HG03378 (cell line): ENCODE measurements at regions not wholly inside any gene's neighbourhood (a gene's known extent, or its start where the extent isn't known, plus 50 kb on each side); places are given as distances from the start of the nearest gene placed in this dataset.

ENCODE experiments used
- ATAC-seq: cut with Tn5 transposase; IDR thresholded peaks from one replicate; pipeline ENCODE4 v1.9.1; 2021; ENCODE audit warnings: mild to moderate bottlenecking, moderate library complexity; ENCODE audit not compliant: unreplicated experiment

DNA sequence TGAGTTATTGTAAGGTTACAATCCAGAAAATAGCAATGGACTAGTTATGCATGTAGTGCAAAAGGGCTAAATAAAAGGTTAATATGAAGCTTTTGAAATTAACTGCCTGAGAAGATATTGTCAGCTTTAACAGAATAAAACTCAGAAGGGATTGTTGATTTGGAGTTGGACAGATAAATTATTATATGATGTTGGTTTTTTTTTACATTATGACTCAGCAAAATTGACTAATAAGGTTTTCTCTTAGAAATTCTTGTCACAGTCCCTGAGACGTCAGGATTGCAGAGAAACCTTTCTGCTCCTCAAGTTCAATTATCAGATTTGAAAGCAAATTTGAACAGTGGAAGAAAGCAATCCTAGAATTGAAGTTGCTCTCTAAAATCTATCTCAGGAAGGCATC lies 946.9 kb downstream of the CBLN2 start:
- ATAC-seq, result no peak

DNA sequence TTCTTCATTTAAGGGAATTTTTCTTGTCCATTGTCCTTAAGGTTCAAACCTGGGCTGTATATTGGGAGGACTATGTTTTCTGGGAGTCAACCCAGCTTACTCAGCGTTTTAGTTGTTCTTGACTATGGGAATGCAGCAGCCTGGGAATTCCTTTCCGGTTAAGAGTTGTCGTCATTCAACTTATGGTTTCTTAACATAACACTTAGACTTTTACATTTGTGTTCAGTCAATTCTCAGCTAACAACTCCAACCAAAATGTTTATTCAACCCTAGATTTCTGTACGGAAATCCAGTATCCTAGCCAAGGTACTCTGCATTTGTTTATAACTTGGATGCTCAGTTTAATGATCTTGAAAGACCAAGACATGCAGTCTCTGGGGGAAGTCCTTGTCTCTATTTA lies 960.9 kb downstream of the CBLN2 start:
- no peak for ATAC-seq

DNA sequence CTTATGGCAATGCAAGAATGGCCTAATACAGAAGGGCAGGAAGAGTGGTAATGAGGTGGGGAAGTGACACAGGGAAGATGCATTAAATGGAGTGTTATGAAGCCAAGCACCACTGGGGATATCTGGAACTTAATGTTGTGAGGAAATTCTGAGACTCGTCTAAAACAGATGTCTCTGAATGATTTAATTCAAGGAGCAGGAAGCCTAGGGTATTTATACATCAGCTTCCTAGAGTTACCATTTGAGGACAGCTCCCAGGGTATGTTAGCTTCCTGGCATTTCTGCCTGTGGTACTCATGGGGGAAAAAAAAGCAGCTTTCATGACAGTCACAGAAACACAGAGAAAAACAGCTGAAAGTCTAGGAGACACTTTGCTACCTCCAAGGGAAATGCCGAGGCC lies 989.5 kb downstream of the CBLN2 start:
- ATAC-seq, result no peak

DNA sequence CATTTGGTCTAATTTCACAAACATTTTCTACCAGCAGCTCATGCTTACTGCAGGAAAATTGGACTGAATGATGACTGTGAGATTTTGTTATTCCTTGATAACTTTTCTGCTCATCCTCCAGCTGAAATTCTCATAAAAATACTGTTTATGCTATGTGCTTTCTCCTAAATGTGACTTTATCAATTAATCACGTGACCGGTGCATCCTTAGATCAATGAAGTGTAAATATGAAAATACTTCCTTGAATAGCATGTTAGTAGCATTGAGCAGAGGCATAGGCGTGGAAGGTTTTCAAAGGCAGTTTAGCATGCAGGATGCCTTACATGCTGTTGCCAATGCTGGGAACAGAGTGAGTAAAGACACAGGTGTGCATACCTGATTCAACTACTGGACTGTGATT lies 1002.5 kb downstream of the CBLN2 start:
- no peak for ATAC-seq

DNA sequence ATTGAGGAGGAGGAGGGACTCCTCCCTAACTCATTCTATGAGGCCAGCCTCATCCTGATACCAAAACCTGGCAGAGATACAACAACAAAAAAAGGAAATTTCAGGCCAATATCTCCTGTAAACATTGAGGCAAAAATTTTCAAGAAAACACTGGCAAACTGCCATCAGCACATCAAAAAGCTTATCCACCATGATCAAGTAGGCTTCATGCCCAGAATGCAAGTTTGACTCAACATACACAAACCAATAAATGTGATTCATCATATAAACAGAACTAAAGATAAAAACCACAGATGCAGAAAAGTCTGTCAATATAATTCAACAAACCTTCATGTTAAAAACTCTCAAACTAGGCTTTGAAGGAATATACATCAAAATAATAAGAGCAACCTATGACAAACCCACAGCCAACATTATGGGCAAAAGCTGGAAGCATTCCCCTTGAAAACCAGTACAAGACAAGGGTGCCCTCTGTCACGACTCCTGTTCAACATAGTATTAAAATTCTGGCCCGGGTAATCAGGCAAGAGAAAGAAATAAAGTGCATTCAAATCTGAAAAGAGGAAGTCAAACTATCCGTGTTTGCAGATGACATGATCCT lies 1014.3 kb downstream of the CBLN2 start:
- ATAC-seq, result no peak

DNA sequence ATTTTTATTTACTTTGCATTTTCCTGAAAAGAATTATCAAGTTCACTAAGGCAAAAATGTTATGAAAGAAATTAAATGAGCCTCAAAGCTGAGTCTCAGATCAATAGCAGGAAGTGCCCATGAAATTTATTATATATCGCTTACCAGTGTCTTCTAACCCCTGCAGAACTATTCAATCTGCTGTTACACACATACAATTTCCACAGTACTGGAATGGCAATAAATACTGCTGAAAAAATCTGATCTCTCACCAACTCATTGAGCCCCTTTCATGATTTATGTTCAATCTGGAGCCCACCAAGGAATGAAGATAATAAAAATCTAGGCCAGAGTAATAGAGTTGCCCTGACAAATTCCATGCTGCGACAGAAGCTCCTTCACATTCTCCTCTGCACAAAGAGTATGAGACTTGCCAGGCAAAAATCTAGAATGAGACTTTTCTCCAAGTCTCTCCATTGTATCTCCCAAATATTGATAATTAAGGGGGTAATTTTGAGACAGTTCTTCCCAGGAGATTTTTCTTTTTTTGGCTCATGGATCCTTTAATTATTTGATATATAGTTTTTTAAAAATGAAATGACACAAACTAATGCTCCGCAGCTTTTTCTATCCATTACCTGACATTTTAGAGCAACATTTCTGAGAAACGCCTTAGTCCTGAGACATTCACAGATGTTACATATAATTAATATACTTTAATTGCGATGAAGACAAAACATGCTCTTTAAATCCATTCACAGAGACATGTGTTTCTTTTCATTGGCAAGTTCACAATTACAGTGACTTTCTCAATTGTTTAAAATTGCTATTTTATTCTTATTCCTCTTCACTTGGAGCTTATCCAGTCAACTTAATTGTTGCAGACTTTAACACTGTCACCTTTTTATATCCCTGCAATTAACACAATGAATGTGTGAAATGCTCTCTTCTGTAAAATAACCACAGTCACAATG lies 1020.4 kb downstream of the CBLN2 start:
- no peak for ATAC-seq

DNA sequence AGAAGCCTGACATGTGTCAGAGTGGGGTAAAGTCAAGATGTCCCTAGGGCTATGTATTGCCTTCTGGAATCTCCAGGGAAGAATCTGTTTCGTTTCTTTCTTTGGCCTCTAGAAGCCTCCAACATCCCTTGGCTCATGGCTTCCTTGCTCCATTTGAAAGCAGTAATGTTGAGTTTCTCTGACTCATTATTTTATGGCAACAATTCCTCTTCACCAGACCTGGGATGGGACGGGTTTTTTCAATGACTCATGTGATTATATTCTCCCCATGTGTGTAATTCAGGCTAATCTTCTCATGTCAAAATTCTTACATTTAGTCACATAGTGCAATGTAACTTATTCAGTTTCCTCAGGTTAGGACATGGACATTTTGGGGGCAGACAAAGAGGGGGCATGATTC lies 1038.6 kb downstream of the CBLN2 start:
- ATAC-seq, result no peak

DNA sequence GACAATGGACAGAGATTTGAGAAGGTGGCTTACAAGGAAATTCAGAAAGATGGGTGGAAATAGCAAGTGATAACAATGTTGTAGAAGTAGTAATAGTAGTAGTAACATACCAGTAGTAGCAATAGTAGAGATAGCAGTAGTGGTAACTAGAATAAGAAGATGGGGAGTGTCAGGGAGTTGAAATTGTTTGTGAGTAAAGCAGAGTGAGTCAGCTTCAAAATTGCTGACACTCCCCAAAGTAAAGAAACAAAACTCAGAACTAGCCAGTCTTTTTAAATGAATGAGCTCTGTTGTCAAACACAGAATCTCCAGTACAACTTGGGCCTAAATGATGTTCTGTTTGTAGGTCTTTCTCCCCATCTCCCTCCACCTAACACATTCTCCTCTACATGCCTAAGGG lies 1040.9 kb downstream of the CBLN2 start:
- no peak for ATAC-seq

DNA sequence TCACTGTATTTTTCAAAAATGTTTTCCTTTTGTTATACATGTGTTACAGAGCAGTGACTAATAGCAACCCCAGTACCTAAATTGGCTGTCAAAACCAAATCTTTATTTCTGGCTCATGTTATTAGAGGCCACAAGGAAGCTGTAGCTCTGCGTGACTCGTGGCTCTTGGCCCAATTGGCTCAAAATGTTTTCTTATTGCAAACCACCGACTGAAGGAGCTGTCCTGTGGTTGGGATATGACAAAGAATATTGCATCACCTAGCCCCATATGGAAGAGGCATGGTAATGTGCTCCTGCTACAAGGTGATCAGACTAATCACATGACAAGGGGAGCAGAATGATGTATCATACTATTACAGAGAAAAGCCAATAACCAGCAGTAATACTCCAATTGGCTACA lies 1058.5 kb downstream of the CBLN2 start:
- ATAC-seq, result no peak

DNA sequence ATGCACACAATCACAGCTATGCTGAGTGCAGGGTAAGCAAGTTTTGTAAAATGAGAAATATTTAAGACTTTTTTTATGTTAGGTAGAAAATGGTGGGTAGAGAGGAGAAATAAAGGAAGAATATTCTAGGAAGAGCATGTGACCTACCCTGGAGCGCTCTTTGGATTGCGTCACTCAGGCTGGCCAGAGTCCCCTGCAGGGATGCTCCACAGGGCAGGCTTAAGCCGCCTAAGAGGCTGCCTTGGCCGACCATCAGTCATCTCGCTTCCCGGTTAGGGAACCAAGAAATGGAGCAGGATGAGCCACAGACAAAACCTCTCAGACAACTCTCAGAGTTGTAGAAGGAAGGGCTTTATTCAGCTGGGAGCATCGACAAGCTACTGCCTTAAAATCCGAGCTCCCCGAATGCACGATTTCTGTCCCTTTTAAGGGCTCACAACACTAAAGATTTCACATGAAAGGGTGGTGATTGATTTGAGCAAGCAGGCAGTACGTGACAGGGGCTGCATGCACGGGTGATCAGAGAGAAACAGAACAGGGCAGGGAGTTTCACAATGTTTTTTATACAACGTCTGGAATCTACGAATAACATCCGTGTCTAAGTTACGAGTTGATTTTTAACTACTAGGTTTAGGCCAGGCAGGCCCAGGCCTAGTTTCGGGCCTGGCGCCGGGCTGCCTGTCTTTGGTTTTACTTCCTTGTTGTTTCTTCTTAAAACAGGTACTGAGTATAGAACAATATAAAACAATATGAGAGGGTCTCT lies 1072.0 kb downstream of the CBLN2 start:
- ATAC-seq, result no peak

DNA sequence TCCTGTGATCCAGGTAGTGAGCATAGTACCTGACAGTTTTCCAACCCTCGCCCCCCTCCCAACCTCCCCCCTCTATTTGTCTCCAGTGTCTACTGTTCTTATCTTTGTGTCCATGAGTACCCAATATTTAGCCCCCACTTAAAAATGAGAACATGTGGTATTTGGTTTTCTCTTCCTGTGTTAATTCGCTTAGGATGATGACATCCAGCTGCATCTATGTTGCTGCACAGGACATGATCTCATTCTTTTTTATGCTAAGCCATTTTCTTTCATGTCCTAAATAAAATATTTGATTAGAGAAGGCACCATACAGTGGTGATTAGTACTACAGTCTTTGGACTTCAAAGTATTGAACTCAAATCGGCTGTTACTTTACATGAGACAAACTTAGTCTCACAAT lies 1087.9 kb downstream of the CBLN2 start:
- ATAC-seq, result no peak

DNA sequence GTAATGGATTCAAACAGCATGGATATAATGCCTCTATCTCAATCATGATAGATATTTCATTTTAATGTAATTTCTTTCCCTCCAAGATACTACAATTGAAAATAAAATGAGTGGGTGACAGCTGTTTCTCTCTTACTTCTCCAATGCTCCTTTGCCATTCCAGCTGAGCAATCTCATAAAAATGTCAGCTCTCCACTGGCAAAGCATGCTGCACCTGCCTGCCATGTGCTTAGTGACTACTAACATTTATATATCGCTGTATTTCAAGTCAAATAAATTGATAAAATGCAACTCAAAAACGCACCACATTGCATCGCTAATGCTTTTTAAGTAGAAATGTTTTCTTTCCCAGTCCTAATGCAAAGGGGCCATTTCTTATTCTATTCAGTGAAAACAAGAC lies 1093.9 kb downstream of the CBLN2 start:
- ATAC-seq, result no peak

DNA sequence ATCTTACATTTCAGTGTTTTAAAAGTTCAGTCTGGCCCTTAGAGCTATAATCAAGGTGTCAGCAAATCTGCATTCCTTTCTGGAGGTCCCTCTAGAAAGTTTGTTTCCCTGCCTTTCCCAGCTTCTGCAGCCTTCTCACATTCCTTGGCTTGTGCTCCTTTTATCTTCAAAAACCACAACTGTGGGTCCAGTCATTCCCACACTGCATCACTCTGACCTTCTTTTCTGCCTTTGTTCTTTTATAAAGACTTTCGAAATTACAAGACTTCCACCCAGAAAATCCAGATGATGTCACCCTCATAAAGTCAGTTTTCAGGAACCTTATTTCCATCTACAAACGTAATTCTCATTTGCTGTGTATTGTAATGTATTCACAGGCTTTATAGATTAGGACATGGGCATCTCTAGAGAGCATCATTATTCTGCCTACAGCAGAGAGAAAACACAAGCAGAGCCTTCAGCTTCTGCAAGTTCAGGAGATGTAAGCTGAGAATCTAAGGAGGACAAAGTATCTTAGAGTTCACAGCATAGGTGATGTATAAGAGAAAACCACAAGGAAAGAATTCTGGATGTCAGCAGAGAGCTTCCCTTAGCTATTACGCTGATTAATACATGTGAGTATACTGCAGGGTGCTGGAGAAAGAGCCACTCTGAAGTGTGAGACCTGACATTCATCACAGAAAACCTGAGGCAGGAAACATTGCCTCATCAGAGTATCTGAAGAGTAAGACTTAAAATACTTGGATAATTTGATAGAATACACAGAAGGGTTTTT lies 1100.2 kb downstream of the CBLN2 start:
- no peak for ATAC-seq

DNA sequence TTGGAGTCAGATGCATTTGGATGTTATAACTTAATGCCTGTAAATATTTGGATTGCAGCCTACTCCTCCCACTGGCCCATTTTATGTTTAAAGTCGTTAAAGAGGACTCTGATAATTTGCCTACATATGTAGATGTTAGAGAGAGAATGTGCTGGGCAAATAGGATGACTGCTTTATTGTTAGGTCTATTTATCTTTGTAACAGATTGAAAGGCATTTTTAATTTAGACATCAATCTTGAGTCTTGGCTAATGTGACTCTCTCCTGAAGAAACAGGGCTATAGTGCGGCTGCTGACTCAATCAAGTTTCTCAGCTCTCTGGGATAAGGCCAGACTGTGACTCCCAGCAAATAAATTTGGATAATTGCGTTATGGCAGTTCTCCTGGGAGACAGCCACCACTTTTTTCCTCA lies 1101.4 kb downstream of the CBLN2 start:
- ATAC-seq, result no peak

DNA sequence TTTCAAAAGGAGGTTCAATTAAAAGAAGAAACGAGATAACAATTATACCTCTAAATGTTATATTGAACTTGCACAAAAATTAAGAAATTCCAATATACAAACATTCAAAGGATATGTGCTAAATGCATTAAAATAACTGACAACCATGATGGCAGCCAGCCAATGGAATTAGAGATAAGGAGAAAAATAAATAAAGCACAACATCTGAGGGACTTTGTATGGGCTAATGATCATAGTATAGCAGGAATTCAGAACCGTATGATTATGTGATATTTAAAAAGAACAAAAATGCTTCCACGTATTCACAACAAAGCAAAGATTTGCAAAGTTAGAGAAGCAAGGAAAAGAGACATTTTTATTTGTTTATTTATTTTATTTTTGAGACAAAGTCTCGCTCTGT lies 1103.0 kb downstream of the CBLN2 start:
- ATAC-seq, result no peak

DNA sequence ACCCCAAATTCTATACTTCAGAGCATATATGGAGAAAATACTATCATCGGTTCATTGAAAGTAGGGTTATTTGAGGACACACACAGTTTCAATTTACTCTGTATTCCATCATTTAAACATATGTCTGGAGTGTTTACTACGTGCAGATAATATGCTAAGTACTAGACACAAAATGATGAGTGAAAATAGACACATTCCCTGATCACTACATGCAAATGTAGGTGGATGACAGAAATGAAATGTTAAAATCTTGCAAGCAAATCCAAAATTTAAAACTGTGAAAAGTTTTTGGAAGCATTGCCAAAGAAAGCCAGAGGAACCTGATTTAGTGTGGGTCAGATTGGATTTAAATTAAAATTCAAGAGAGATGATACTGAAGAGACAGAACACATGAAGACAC lies 1106.6 kb downstream of the CBLN2 start:
- ATAC-seq, result no peak

DNA sequence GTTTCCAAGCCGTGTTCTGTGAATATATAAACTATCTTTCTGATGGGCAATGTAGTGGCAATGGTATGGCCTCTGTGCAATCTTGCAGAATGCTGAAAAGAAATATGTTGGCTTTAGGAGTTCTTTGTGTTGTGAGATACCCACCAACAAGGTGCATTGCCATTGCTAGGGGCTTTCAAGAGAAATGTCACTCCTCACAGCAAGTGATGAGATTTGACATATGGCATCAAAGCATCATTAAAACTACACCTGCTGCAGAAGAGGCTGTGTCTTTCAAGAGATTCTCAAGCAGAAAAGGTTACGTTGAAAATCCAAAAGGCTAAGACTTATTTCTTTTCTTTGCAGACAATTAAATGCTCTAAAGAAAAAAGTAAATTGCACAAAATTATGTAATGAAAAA lies 1110.8 kb downstream of the CBLN2 start:
- ATAC-seq, result no peak

DNA sequence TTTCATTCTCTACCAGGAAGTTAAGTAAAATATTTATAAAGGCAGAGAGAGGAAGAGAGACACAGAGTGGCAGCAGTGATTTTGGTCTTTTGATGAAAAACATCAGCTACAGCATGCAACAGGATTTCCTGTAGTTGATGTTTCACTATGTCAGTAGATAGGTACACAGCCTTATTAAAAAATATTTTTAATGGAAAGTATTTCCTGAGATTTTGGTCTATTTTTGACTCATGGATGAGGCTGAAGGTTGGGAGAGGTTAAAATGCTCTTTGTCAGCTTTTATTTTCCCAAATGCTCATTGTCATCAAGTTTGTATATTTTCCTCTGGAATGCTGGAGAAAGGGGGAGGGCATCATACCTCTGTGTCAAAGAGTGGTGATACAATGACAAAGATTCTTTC lies 1112.5 kb downstream of the CBLN2 start:
- ATAC-seq, result no peak

DNA sequence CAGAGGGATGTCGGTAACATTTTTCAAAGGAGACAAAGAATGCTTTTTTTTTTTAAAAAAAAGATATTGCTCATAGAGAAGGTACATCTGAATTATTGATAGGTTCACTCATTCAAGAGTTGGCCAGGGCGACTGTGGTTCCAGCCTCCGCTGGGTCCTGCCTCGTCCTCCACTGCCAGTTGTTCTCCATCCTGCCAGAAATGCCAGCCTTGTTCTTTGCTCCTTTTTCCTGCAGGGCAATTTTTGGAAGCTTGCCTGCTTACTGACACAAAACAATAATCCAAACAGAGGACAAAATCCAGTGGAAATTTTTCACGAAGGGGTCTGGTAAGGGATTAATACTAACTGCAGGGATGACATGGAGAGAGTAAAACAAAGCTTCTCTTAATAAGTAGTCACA lies 1113.0 kb downstream of the CBLN2 start:
- ATAC-seq, result no peak

DNA sequence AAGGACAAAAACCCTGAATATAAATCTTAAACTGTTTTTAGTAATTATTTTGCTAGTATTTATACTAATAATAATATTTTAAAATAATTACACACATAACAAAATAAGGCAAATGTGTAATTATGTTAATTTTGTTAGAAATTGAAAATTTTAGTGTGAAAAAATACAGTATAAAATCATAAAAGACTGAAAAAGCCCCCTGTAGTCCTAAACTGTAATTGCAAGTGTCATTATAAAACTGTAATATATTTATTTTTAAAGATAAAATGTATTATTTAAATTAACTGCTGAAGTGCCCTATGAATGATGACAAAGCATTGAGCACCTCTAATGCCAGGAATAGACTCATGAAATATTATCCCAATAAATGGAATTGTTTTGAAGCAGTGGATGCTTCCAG lies 1117.7 kb downstream of the CBLN2 start:
- no peak for ATAC-seq

DNA sequence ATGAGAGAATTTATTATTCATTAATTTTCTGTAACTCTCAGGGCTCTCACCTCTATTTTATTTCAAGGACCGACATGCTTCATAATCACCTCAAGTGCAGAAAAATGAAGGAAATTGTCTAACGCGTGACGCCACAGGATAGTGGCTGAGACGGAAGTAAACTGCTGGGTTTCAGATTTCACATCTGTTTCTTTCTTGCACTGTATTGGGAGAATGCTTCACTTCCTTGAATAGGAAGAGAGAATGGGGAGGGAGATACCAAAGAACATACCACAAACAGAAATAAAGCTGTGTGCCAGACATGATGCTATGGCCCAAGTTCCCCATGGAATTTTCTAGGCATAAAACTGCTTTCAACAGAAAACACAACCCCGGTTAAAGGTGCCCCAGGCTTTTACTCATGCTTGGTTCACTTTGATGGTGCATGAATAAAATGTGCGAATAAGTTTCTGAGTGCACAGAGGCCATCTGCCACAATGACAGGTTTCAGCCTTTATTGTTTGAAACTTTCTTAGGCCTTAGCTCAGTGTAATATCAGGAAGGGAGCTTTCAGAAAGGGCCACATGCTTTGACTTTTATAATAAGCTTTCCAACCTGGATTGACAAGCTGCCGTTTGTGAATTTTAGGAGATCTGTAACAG lies 1116.4 kb downstream of the SOCS6 start:
- no peak for ATAC-seq
